Activated naive CD8-positive, alpha-beta T cell treated with anti-CD3 and anti-CD28 coated beads, Interleukin-2, amount 50 U/mL, for 16 hours (primary cell): ENCODE measurements at regions not wholly inside any gene's neighbourhood (a gene's known extent, or its start where the extent isn't known, plus 50 kb on each side); places are given as distances from the start of the nearest gene placed in this dataset.
"Not testable (repeated sequence)": the region's sequence is repeated elsewhere in the genome, so short reads cannot be mapped to it uniquely, and the experiment has no call there.

Experiments used
- DNase-seq: peaks from one replicate; pipeline ENCODE4 v3.0.0-alpha.2; 2020; ENCODE audit warnings: low read depth, low spot score

DNA sequence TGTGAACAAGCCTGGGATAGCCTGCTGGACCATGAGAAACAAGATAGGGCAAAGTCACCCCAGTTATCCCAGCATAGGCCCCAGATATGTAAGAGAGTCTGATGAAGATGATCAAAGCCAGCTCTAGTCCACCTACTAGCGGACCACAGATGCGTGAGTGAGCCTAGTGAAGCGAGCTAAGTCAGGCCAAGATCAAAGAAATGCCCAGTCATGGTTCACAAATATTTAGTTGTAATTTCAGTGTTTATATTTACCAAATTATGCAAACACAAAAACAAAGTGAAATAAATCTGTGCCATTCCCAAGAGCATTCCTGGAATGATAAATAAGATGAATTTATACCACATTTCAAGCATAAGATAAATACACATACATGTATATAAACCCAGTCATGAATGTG lies 308.1 kb upstream of the CTNNB1 start:
- DNase-seq, result no peak

DNA sequence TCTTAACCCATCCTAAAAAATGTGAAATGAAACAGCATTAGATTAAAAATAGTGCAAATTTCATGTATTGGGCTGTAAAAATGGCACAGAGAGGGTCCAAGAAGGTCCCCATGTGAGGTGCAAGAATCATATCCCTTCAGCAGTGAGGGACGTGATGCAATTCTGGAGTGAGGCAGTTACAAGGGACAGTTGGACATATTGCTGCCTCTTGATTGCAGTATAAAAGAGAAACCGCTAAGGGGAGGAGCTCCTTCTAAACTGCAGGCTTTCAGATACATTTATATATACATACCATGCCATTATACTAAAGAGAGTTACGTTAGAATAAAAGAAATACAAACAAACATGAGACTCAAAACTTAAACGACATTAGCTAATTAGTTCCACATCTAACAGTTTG lies 304.2 kb upstream of the CTNNB1 start:
- DNase-seq, result no peak

DNA sequence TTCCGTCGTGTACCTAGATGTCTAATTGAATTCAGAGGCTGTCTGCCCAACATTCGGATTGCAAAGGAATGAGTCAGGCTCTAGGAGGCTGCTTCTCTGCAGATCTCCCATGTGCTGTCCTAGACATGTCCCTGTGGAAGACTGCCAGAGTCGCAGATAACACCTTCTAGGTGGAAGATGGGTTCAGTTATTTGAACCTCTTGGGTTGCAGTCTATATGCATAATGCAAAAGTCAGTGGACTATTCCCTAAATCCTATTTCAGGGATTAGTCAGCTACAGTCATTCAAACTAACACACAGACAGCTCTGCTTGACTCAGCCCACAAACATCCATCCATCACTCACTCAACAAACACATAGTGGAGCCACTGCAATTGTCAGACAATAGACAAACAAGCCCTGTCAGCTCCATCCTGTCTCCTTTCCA lies 300.0 kb upstream of the CTNNB1 start:
- DNase-seq, result no peak

DNA sequence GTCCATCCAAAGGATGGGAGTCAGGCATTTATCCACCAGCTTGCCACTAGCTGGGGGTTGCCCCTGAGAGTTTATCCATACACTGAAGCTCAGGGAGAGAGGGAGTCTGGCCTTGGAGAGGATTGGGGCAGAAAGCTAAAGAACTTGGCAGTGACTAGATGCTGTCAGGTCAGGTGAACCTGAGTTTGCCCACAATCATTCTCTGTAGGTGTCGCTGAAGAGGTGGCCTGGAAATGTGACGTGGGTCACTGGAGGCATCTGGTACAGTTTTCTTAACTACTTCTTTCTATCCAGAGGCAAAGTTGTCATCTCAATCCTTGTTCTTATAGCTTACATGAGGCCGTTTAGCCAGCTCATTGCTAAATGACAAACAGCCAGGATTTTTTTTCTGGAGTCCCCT lies 298.0 kb upstream of the CTNNB1 start:
- DNase-seq, result no peak

DNA sequence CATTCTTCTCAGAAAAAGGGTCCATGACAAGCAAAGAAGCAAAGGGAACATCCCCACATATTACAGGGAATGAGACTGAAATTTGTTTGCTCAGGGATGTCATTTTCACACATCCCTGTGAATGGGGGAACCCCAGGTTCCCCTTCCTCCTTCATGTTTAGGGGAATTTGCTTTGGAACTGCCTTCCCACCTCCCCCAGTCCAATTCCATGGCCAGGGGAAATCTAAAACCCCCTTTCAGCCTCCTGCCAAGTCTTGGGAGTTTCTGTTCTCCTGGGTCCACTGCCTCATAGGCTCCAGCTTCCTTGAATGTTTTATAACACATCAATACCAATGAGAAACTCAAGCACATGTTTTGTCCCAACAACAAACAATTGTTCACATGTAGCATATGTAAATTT lies 297.5 kb upstream of the CTNNB1 start:
- DNase-seq, result no peak

DNA sequence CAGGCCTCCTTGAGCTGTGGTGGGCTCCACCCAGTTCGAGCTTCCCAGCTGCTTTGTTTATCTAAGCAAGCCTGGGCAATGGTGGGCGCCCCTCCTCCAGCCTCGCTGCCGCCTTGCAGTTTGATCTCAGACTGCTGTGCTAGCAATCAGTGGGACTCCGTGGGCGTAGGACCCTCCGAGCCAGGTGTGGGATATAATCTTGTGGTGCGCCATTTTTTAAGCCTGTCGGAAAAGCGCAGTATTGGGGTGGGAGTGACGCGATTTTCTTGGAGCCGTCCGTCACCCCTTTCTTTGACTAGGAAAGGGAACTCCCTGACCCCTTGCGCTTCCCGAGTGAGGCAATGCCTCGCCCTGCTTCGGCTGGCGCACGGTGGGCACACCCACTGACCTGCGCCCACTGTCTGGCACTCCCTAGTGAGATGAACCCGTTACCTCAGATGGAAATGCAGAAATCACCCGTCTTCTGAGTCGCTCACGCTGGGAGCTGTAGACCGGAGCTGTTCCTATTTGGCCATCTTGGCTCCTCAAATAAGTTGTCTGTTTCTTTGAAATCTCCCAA lies 291.3 kb upstream of the CTNNB1 start:
- DNase-seq, result not testable (repeated sequence)

DNA sequence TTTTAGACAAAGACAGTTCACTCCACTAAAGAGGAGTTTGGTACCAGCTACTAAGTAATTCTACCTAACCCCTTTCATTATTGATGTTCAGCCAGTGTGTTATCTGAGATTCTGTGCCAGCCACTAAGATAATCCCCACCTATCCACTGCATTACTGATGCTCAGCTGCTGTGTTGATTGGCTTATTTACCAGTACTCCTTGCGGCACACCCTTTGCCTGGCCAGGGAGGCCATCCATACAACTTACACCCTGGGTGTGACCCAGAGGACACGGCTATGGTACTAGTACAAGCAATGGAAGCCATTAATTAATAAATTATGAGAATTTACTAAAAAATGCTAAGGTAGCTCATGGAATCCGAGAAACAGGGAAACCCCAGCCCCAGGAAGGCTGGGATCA lies 290.7 kb upstream of the CTNNB1 start:
- no peak for DNase-seq

DNA sequence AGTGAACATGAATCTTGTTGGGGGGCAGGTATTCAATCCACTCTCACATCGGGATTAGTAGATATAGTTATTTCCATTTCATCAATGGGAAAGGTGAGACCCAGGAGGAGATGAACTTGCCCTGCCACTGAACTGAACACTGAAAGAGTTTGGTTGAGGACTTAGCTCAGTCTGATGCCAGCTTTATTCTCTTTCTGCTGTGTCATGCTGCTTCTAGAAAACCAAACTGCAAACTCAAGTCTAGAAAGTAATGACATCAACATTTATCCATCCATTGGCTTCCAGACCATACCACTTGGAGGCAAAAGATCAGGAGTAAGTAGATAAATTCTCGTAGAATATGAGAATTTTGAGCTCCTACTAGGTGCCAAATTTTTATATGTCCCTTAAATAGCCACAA lies 288.0 kb upstream of the CTNNB1 start:
- DNase-seq, result no peak

DNA sequence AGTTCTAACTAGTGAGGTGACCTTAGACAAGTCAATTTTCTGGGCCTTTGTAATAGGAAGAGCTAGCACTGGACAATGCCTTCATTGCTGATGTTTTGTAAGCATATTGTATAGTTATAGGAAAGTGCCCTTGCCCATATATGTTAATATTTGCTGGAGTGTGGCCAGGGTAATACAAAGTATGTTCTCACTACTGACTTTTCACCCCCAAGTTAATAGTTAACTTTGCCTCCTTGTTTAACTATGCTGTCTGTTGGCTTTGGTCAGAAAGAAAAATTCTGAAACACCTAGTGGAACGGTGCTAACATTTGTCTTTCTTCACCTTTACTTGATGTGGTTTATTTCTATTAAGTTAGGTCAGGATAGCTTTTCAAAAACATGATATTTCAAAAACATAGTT lies 287.4 kb upstream of the CTNNB1 start:
- no peak for DNase-seq

DNA sequence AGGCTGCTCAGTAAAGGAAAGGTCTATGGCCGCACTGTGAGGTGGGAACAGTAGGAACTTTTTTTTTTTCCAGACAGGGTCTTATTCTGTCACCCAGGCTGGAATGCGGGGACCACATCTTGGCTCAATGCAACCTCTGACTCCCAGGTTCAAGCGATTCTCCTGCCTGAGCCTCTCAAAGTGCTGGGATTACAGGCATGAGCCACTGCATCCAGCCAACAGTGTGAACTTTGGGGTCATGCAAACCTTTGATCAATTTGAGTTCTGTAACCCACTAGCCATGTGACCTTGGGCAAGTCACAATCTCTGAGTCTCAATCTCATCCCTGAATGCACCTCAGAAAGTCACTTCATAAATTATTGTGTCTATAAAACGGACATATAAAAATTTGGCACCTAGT lies 286.8 kb upstream of the CTNNB1 start:
- no peak for DNase-seq

DNA sequence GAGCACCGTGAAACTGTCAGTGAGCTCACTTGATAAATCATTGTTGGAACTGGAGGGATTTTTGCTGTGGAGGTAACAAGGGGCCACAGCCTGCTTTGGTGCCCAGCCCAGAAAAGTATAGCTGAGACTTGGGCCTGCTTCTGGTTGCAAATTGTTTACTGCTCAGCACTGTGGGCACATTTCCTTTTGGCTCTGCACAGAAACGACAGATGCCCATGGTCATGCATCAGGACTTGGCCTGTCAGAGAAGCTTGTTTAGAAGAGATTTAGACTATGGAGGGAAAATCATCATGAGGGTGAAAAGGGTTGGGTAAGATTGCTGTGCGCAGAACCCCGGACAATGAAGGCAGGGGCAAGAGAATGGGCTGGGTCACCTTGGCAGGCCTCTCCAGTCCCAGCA lies 286.1 kb upstream of the CTNNB1 start:
- DNase-seq, result no peak

DNA sequence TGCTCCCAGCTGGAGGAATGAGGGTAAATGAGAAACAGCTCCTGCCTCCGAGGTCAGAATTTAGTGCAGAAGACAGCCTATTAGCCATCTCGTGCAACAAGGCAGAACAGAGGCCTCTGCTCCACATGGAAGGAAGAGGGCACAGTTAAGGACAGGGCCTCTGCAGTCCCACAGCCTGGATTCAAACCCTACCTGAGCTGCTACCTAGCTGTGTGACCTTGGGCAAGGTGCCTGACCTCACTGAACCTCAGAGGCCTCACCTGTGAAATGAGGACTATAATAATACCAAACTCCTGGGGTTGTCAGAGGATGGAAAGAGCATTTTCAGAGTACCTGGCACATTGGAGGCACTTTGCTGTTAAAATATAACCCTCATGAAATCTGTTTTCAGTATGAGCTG lies 285.7 kb upstream of the CTNNB1 start:
- DNase-seq, result no peak

DNA sequence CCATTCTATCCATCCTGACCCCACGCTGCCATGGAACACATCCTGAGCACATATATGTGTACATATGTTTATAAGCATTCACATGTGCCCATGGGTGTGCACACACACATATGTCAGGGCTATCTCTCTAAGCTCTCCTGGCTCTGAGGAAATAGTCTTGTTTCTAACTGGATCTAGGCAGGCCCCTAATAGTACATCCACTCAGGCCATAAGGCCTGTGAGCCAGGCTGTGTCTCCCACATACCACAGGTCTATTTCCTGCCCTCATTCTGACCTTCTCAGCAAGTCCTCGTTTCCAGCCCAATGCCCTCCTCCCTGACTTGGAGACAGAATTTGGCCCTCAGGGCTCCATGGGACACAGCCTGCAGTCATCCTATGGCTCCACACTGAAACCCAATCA lies 284.8 kb upstream of the CTNNB1 start:
- no peak for DNase-seq

DNA sequence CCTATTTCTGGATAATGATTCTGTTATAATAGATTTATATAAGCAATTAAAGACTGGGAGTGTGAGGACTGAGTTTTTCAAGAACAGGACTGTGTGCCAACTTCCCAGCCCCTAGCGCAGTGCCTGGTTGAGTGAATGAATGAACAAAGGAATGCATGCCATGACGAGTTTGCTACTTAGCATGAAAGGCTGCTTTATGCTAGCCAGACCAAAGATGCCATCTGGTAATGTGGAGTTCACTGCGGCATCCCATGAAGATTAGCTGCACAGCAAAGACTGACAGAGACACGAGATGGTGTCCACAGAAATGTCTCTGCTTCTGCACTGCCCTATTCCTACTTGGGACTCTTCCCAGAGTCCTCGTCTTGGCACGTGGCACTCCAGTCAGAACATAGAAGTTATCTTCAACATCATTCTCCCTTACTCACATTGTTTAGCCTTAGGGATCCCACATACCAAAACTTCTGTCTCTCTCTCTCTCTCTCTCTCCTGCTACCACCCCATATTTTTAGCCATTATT lies 283.9 kb upstream of the CTNNB1 start:
- DNase-seq, result no peak

DNA sequence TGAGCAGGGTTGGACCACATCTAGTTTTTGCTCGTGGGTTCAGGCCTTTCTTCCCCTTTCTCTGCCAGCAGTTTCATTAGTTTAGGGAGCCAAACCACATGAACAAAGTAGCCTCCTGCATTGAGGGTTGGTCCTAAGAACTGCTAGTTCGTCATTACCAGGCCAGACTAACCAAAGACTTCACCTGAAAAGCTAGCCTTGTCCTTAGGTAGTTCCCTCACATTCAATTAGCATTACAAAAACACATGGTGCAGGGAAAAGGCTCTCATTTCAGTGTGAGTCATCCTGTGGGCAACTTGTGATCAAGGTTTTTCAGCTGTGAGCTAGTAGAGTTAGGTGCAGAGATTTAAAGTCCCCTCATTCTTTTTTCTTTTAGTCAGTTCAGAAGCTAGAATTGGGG lies 279.3 kb upstream of the CTNNB1 start:
- DNase-seq, result no peak

DNA sequence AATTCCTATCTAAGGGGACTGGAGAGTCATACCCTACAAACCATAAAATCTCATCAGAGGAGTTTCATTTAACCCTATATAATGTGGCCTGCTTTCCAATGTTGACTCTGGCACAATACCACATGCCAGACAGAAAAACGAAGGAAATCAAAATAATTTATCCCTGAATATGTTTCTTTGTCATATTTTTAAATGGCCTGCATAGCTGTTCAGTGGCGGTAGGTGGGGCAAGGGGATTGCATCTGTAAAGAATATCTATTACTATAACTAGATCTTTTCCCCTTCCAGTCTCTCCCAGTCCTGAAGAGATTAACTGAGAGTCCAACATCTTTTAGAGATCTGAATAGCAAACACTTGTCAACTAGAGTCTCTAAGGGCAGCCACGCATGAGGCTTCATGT lies 278.1 kb upstream of the CTNNB1 start:
- no peak for DNase-seq

DNA sequence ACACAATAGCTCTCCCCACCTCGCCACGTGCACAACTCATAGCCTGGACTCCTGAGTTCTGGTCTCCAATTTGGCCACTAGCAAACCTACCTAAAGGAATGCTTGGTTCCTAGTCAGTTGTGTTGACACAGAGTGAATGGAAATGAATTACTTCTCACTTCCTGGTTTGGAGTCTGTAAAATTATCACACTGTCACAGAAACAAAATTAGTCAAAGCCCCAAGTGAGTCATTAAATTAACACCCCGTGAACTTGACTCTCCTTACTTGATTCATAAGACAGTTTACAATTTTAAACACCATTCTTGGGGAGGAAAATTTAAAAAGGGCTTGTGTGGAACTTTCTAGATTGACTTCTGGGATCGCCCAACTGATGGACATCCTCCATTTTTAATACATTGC lies 276.2 kb upstream of the CTNNB1 start:
- DNase-seq, result no peak

DNA sequence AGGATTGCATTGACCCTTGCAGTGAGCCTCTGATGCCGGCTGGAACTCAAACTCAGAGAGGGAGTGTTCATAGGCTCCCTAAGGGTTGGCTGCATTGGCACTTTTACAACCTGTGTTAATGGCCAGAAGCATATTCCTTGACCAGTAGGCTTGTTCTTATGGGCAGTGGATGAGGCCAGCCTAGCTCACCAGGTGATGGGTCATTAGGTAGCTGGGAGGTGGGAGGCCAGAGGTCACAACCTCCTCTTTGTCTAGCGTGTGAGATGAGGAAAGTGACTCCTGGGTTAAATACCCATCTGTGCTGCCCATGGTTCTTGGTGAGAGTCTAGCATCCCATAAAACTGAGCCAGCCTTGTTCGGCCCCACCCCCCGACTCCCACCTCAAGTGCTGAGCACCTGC lies 275.7 kb upstream of the CTNNB1 start:
- no peak for DNase-seq

DNA sequence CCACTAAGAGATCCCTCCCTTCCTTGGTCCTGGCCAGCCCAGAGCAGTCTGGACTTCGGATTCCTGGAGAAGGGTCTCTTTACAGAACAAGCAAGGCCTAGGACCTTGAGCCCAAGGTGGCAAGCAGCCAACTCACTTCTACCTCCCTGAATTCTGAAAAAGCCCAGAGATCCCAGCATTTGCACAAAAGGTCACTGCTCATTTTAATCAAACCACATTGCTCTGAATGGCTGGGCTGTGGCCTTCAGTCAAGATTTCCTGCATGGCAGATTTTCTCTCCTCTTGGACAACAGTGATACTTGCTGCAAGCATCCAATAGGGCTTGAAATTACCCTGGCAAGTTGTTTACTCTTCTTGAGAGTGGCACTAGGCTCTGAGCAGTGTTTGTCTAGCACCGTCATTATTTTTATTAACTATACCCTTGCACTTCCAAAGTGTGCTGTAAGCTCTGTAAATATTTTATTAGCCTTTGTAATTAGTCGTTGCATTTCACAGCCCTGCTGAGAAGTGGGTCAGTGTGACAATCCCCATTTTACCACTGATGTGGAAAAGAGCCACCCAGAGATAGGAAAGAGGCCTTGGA lies 274.7 kb upstream of the CTNNB1 start:
- no peak for DNase-seq

DNA sequence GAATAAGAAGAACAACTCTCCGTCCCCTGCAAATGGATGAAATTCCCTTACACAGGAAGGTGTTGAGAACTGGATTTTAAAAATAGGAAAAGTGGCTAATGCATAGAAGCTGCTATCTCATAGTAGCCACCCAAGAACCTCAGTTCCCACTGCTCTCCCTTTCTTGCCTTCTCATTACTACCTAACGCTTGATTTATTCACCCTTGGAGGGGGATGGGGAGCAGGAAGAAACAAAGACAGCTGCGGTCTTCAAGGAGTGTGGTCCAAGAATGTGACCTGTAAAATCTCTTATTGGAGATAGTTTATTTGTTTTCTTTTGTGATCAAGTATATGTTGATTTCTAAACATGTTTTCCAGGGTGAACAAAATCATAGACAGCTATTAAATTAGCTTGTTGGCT lies 274.1 kb upstream of the CTNNB1 start:
- no peak for DNase-seq

DNA sequence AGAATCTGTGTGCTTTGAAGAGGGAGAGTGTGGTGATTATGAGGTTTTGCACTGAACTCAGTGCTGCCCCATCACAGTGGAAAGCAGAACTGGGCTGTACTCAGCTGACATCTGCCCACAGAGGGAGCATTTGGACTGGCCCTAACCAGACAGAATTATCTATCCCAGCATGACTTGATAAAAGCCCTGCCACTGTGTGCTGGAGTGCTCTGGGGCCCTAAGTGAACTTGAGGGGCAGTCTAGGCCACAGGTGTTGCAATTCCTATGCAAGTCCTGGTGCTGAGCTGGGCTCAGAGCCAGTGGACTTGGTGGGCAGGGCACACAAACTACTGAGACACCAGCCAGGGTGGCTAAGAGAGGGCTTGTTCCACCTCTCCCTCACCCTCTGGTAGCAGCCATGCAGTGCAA lies 269.2 kb upstream of the CTNNB1 start:
- no peak for DNase-seq

DNA sequence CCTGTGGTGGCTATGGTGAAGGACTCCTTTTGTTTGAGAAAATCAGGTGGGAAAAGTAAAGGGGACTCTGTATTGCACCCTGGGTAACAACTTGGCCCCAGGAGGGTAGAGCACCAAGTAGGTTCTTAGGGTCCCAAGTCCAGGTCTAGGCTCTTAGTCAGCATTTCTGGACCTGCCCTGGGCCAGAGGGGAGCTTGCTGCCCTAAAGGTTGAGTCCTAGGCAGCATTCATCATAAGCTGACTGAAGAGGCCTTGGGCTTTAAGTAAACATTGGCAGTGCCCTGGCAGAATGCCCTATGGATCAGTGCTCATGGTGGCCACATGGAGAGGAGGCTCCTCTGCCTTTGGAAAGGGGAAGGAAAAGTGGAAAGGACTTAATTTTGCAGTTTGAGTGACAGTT lies 268.5 kb upstream of the CTNNB1 start:
- no peak for DNase-seq

DNA sequence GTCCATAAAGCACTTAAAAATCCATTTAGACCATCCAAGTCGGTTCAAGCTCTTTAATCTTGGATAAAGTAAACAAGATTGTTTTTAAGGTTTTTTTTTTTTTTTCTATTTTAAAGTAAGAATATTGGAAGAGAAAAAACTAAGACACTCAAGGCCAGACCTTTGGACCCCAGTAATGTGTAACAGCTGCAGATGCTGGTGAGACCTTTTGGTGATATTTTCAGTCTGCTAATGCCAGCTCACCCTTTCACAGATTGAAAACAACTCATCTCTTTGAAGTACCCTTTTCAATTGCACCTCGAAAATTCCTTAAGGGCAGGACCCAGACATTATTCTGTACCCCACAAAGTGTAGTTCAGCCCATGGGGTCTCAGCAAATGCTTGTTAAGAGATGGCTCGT lies 260.7 kb upstream of the CTNNB1 start:
- no peak for DNase-seq
